ENCODE measurements at regions not wholly inside any gene's neighbourhood (a gene's known extent, or its start where the extent isn't known, plus 50 kb on each side); places are given as distances from the start of the nearest gene placed in this dataset.

- Histone ChIP-seq H3K27me3 (no peaks in the 10 kb centered on the region), H3K27ac (no peak overlapping the region), H3K36me3 (no peaks in the 10 kb centered on the region), H3K9ac (ENCODE audit: low read depth in 2 of 2, low read length in 2 of 2) (no peak overlapping the region), H3K4me3 (no peak overlapping the region), H3K4me1 (no peaks in the 10 kb centered on the region), H3K9me3 (no peaks in the 10 kb centered on the region)
- DNase-seq, result no peak
- TF ChIP-seq CTCF (IDR thresholded peaks at IDR 0.05), result no peak
- intact Hi-C loops (cut with DNase I), result no loop called here
These were observed 115.4 kb downstream of the TEX36 start for GRCh38 chr10:125567529-125567928.

GRCh38 chr10:125565046-125565445, 117.9 kb downstream of the TEX36 start:
- DNase-seq, result no peak
- no peak overlapping the region for H3K27ac ChIP-seq
- no peak overlapping the region for H3K4me3 ChIP-seq
- no peak overlapping the region for H3K9ac ChIP-seq (ENCODE audit: low read depth in 2 of 2, low read length in 2 of 2)
- H3K36me3 ChIP-seq, result no peaks in the 10 kb centered on the region
- no peaks in the 10 kb centered on the region for H3K9me3 ChIP-seq
- no peak for TF ChIP-seq CTCF (IDR thresholded peaks at IDR 0.05)
- intact Hi-C loops (cut with DNase I), result no loop called here
- no peaks in the 10 kb centered on the region for H3K4me1 ChIP-seq
- no peaks in the 10 kb centered on the region for H3K27me3 ChIP-seq

- no peak for DNase-seq
- Histone ChIP-seq H3K27me3 (no peaks in the 10 kb centered on the region), H3K4me3 (no peak overlapping the region), H3K27ac (no peak overlapping the region), H3K36me3 (no peaks in the 10 kb centered on the region), H3K4me1 (no peaks in the 10 kb centered on the region), H3K9me3 (no peaks in the 10 kb centered on the region), H3K9ac (ENCODE audit: low read depth in 2 of 2, low read length in 2 of 2) (no peak overlapping the region)
- no peak for TF ChIP-seq CTCF (IDR thresholded peaks at IDR 0.05)
- intact Hi-C loops (cut with DNase I), result no loop called here
These were observed 118.4 kb downstream of the TEX36 start for GRCh38 chr10:125564570-125564969.

- DNase-seq, result no peak
- Histone ChIP-seq H3K4me1 (no peaks in the 10 kb centered on the region), H3K27me3 (no peaks in the 10 kb centered on the region), H3K9ac (ENCODE audit: low read depth in 2 of 2, low read length in 2 of 2) (no peak overlapping the region), H3K36me3 (no peaks in the 10 kb centered on the region), H3K9me3 (no peaks in the 10 kb centered on the region), H3K4me3 (no peak overlapping the region), H3K27ac (no peak overlapping the region)
- intact Hi-C loops (cut with DNase I), result no loop called here
- TF ChIP-seq CTCF (IDR thresholded peaks at IDR 0.05), result no peak
These were observed 120.2 kb downstream of the TEX36 start for GRCh38 chr10:125562737-125563136.

- Histone ChIP-seq H3K4me3 (no peak overlapping the region), H3K4me1 (no peaks in the 10 kb centered on the region), H3K36me3 (no peaks in the 10 kb centered on the region), H3K9ac (ENCODE audit: low read depth in 2 of 2, low read length in 2 of 2) (no peak overlapping the region), H3K27me3 (no peaks in the 10 kb centered on the region), H3K9me3 (no peaks in the 10 kb centered on the region), H3K27ac (no peak overlapping the region)
- no peak for DNase-seq
- TF ChIP-seq CTCF (IDR thresholded peaks at IDR 0.05), result no peak
- intact Hi-C loops (cut with DNase I), result no loop called here
These were observed 122.0 kb downstream of the TEX36 start for GRCh38 chr10:125560947-125561346.

- intact Hi-C loops (cut with DNase I), result no loop called here
- TF ChIP-seq CTCF (IDR thresholded peaks at IDR 0.05), result no peak
- no peak overlapping the region for H3K27ac ChIP-seq
These were observed 123.8 kb downstream of the TEX36 start for GRCh38 chr10:125559210-125559609.

More at GRCh38 chr10:125559210-125559609, 123.8 kb downstream of the TEX36 start:
- no peaks in the 10 kb centered on the region for H3K27me3 ChIP-seq
- H3K4me1 ChIP-seq, result no peaks in the 10 kb centered on the region
- H3K9me3 ChIP-seq, result no peaks in the 10 kb centered on the region
- no peak overlapping the region for H3K9ac ChIP-seq (ENCODE audit: low read depth in 2 of 2, low read length in 2 of 2)
- DNase-seq, result no peak
- H3K4me3 ChIP-seq, result no peak overlapping the region
- H3K36me3 ChIP-seq, result no peaks in the 10 kb centered on the region

Measured in colonic mucosa (tissue), 4 donors.